OCI-LY3 (cell line): ENCODE measurements at regions not wholly inside any gene's neighbourhood (a gene's known extent, or its start where the extent isn't known, plus 50 kb on each side); places are given as distances from the start of the nearest gene placed in this dataset.

Experiments used
- H2AFZ ChIP-seq: fragments of 200-600, 300-600 bp; shearing (Covaris generic); 2 replicates; pipeline ENCODE4 v1.6.0; 2014; ENCODE audit warnings: antibody characterized with exemption, low read depth, low read length
- H3K27ac ChIP-seq: fragments of 200-600, 300-600 bp; sonication (generic); 2 replicates; pipeline ENCODE4 v1.5.1; 2014; ENCODE audit warnings: mild to moderate bottlenecking, low read length, moderate library complexity, mixed read lengths
- H3K27me3 ChIP-seq: fragments of 200-600, 300-600 bp; sonication (generic); 2 replicates; pipeline ENCODE4 v1.6.1; 2014; ENCODE audit warnings: low read depth, low read length, mixed read lengths
- H3K36me3 ChIP-seq: fragments of 200-600, 300-600 bp; sonication (generic); replicated peaks from 2 replicates; pipeline ENCODE3; 2014; ENCODE audit warnings: low read depth, low read length, mixed read lengths
- H3K4me1 ChIP-seq: fragments of 300-600, 200-600 bp; sonication (generic); 2 replicates; pipeline ENCODE4 v1.6.1; 2014; ENCODE audit warnings: low read length, mixed read lengths
- H3K4me2 ChIP-seq: fragments of 200-600, 300-600 bp; sonication (generic); 2 replicates; pipeline ENCODE4 v1.6.1; 2014; ENCODE audit warnings: low read length, mixed read lengths
- H3K4me3 ChIP-seq: fragments of 300-600, 200-600 bp; sonication (generic); 2 replicates; pipeline ENCODE4 v1.5.1; 2014; ENCODE audit warnings: antibody characterized with exemption, mild to moderate bottlenecking, low read length, moderate library complexity
- H3K79me2 ChIP-seq: fragments of 300-600, 200-600 bp; shearing (Covaris generic); 2 replicates; pipeline ENCODE4 v1.6.1; 2014; ENCODE audit warnings: mild to moderate bottlenecking, low read length, mixed read lengths
- H3K9ac ChIP-seq: fragments of 300-600, 200-600 bp; shearing (Covaris generic); 2 replicates; pipeline ENCODE4 v1.6.0; 2014; ENCODE audit warnings: mild to moderate bottlenecking, low read length, moderate library complexity
- H3K9me3 ChIP-seq: fragments of 200-600, 300-600 bp; shearing (Covaris generic); 2 replicates; pipeline ENCODE4 v1.6.1; 2014; ENCODE audit warnings: low read length, mixed read lengths; ENCODE audit not compliant: insufficient read depth
- H4K20me1 ChIP-seq: fragments of 200-600, 300-600 bp; sonication (generic); 2 replicates; pipeline ENCODE4 v1.6.1; 2016; ENCODE audit warnings: low read length, mixed read lengths; ENCODE audit not compliant: insufficient read depth
- EZH2phosphoT487 ChIP-seq: fragments of 200-600 bp; shearing (Covaris generic); IDR thresholded peaks from 2 replicates; pipeline ENCODE4 v1.6.1; 2018; ENCODE audit warnings: antibody characterized with exemption, mixed run types, low read depth
- TF ChIP-seq, protein P1 (sequence below): fragments of 200-600, 300-600 bp; sonication (generic); IDR thresholded peaks from 2 replicates; pipeline ENCODE4 v1.5.1; 2014; ENCODE audit warnings: antibody characterized with exemption, low read length, low read depth

DNA sequence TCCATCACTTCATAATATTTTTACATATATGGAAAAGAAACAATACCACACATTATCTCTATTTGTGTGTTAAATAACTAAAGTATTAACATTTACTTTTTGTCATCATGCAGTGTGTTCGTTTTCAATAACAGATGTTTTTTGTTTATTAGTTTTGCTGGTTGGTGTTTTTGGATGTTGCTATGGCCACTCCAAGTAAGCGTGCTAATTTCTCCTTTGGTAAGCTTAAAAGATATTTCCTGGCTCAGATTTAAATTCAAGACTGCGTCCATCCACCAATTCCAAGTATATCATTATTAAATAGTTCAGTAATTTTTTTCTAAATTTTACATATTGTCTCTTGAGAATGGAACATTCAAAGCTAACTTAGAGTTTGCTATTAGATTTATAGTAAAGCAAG is 235.4 kb upstream of the IL1RAPL1 start:
- H3K36me3 ChIP-seq = no peaks in the 10 kb centered on the region
- H2AFZ ChIP-seq = no peak overlapping the region
- no peaks in the 10 kb centered on the region for H3K9me3 ChIP-seq
- no peak overlapping the region for H3K9ac ChIP-seq
- no peaks in the 10 kb centered on the region for H4K20me1 ChIP-seq
- H3K4me1 ChIP-seq = no peaks in the 10 kb centered on the region
- H3K27ac ChIP-seq = no peak overlapping the region
- H3K79me2 ChIP-seq = no peaks in the 10 kb centered on the region
- H3K4me3 ChIP-seq = no peak overlapping the region
- H3K27me3 ChIP-seq = no peaks in the 10 kb centered on the region
- TF ChIP-seq, protein P1, sequence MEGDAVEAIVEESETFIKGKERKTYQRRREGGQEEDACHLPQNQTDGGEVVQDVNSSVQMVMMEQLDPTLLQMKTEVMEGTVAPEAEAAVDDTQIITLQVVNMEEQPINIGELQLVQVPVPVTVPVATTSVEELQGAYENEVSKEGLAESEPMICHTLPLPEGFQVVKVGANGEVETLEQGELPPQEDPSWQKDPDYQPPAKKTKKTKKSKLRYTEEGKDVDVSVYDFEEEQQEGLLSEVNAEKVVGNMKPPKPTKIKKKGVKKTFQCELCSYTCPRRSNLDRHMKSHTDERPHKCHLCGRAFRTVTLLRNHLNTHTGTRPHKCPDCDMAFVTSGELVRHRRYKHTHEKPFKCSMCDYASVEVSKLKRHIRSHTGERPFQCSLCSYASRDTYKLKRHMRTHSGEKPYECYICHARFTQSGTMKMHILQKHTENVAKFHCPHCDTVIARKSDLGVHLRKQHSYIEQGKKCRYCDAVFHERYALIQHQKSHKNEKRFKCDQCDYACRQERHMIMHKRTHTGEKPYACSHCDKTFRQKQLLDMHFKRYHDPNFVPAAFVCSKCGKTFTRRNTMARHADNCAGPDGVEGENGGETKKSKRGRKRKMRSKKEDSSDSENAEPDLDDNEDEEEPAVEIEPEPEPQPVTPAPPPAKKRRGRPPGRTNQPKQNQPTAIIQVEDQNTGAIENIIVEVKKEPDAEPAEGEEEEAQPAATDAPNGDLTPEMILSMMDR = no peak
- TF ChIP-seq EZH2phosphoT487 = no peak
- H3K4me2 ChIP-seq = no peak overlapping the region

DNA sequence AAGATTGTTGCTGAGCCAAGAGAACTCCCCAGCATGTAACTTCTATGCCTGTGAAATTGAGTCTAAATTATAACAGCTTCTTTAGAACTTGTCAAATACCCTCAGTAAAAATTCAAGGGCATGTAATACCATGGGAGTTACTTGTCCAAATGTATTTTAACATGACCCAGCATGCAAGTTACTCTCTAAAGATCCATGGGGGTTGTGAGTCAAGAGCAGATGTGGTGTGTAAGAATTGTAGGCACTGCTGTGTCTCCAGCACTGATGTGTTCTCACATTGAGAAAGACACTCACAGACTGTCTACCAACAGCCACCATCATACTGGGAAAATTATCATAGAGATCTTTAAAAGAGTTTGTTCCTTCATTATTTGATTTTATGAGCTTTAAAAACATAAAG is 237.4 kb upstream of the IL1RAPL1 start:
- Histone ChIP-seq H4K20me1 (no peaks in the 10 kb centered on the region), H3K36me3 (no peaks in the 10 kb centered on the region), H3K9me3 (no peaks in the 10 kb centered on the region), H2AFZ (no peak overlapping the region), H3K27me3 (no peaks in the 10 kb centered on the region), H3K79me2 (no peaks in the 10 kb centered on the region), H3K27ac (no peak overlapping the region), H3K9ac (no peak overlapping the region), H3K4me2 (no peak overlapping the region), H3K4me3 (no peak overlapping the region), H3K4me1 (no peaks in the 10 kb centered on the region)
- TF ChIP-seq EZH2phosphoT487 = no peak

DNA sequence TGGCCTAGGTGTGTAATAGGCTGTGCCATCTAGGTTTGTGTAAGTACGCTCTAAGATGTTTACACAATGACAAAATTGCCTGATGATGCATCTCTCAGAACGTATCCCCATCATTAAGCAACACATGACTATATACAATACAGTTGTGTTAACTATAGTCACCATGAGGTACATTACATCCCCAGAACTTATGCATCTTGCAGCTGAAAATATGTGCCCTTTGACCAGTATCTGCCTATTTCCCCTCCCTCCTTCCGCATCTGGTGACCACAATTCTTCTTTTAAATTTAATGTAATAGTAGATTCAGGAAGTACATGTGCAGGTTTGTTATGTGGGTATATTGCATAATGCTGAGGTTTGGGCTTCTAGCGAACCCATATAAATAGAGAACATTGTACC is 239.8 kb upstream of the IL1RAPL1 start:
- Histone ChIP-seq H3K4me2 (no peak overlapping the region), H3K9me3 (no peaks in the 10 kb centered on the region), H3K79me2 (no peaks in the 10 kb centered on the region), H4K20me1 (no peaks in the 10 kb centered on the region), H2AFZ (no peak overlapping the region), H3K36me3 (no peaks in the 10 kb centered on the region), H3K4me3 (no peak overlapping the region), H3K4me1 (no peaks in the 10 kb centered on the region), H3K27me3 (no peaks in the 10 kb centered on the region), H3K27ac (no peak overlapping the region), H3K9ac (no peak overlapping the region)
- TF ChIP-seq, protein P1 = no peak
- no peak for TF ChIP-seq EZH2phosphoT487

GRCh38 chrX:28329156-28329555 is 258.1 kb upstream of the IL1RAPL1 start:
- no peaks in the 10 kb centered on the region for H3K79me2 ChIP-seq
- H3K9ac ChIP-seq = no peak overlapping the region
- no peak for TF ChIP-seq EZH2phosphoT487
- TF ChIP-seq, protein P1 = no peak
- peaks cover 4% of the 10 kb centered on the region; the same call in 1 of the 2 replicates for H3K4me1 ChIP-seq
- no peak overlapping the region for H3K4me3 ChIP-seq
- no peak overlapping the region for H2AFZ ChIP-seq
- no peak overlapping the region for H3K27ac ChIP-seq
- H3K36me3 ChIP-seq = no peaks in the 10 kb centered on the region
- H3K27me3 ChIP-seq = no peaks in the 10 kb centered on the region
- no peak overlapping the region for H3K4me2 ChIP-seq
- no peaks in the 10 kb centered on the region for H3K9me3 ChIP-seq
- no peaks in the 10 kb centered on the region for H4K20me1 ChIP-seq

GRCh38 chrX:28324321-28324721 is 262.9 kb upstream of the IL1RAPL1 start:
- Histone ChIP-seq H3K4me1 (no peaks in the 10 kb centered on the region), H3K9me3 (no peaks in the 10 kb centered on the region), H3K36me3 (no peaks in the 10 kb centered on the region), H4K20me1 (no peaks in the 10 kb centered on the region), H3K4me3 (no peak overlapping the region), H3K79me2 (no peaks in the 10 kb centered on the region), H2AFZ (no peak overlapping the region), H3K27me3 (no peaks in the 10 kb centered on the region), H3K9ac (no peak overlapping the region), H3K27ac (no peak overlapping the region), H3K4me2 (no peak overlapping the region)
- TF ChIP-seq, protein P1 = no peak
- no peak for TF ChIP-seq EZH2phosphoT487
